HUES6 (cell line): ENCODE measurements at regions not wholly inside any gene's neighbourhood (a gene's known extent, or its start where the extent isn't known, plus 50 kb on each side); places are given as distances from the start of the nearest gene placed in this dataset.

Source experiments
- H3K27ac ChIP-seq: 2 replicates; pipeline ENCODE4 v1.7.0; 2013; ENCODE audit warnings: low read depth, mild to moderate bottlenecking, low read length, inconsistent platforms
- H3K27me3 ChIP-seq: 2 replicates; pipeline ENCODE4 v1.6.1; 2013; ENCODE audit warnings: low read length; ENCODE audit not compliant: control insufficient read depth, insufficient read depth
- H3K36me3 ChIP-seq: 2 replicates; pipeline ENCODE4 v1.6.1; 2013; ENCODE audit warnings: low read length; ENCODE audit not compliant: control insufficient read depth, insufficient read depth
- H3K4me1 ChIP-seq: 2 replicates; pipeline ENCODE4 v1.6.1; 2013; ENCODE audit warnings: low read length; ENCODE audit not compliant: control insufficient read depth, insufficient read depth
- H3K4me3 ChIP-seq: 2 replicates; pipeline ENCODE4 v1.5.1; 2013; ENCODE audit warnings: low read depth, low read length
- H3K9ac ChIP-seq: one replicate; pipeline ENCODE4 v1.6.1; 2013; ENCODE audit warnings: mild to moderate bottlenecking, low read length
- H3K9me3 ChIP-seq: 2 replicates; pipeline ENCODE4 v1.6.1; 2013; ENCODE audit warnings: low read depth, low read length; ENCODE audit not compliant: control insufficient read depth, insufficient read depth

DNA sequence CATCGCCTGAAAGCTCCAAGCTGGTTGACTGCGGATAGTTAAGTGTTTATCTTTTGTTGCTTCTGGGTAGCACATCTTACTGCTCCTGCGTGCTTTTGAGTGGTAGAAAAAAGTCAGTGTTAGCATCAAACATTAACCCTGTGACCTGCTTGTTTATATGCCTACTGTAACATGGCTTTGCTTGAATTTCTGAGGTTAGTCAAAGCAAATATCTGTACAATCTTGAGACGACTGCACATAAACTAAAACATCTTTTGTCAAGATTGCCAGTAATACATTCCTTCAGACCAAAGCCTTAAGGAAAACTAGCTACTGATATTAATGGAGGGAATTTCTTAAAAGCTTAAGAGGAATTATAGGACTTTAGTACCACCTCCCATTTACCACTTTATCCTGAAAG is 163.7 kb downstream of the BAMBI start:
- no peak overlapping the region for H3K9ac ChIP-seq
- no peaks in the 10 kb centered on the region for H3K27me3 ChIP-seq
- no peak overlapping the region for H3K4me3 ChIP-seq
- no peak overlapping the region for H3K27ac ChIP-seq
- H3K9me3 ChIP-seq, result peaks cover 16% of the 10 kb centered on the region
- H3K4me1 ChIP-seq, result no peaks in the 10 kb centered on the region
- H3K36me3 ChIP-seq, result no peaks in the 10 kb centered on the region

- Histone ChIP-seq H3K4me1 (no peaks in the 10 kb centered on the region), H3K27me3 (no peaks in the 10 kb centered on the region), H3K36me3 (no peaks in the 10 kb centered on the region), H3K9me3 (peaks cover 16% of the 10 kb centered on the region), H3K4me3 (no peak overlapping the region), H3K27ac (no peak overlapping the region), H3K9ac (no peak overlapping the region)
These were observed 164.3 kb downstream of the BAMBI start for GRCh38 chr10:28841625-28842024.

DNA sequence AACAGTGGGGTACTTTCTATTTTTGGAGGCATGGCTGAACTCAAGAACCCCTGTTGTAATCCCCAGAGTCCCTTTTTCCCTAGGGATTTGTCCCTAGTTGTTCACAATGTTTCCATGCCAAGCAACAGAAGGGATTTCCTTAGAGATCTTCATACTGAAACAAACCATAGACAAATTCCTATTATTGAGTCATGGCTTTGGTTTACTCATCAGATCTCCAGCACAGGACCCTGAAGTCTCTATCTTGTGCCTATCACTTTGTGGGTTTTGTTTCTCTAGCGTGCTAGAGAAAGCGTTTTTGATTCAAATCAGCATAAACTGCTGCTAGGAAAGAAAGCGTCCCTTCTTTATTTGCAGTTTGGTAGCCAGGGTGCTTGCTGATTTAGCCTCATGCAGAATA is 165.0 kb downstream of the BAMBI start:
- H3K4me1 ChIP-seq, result no peaks in the 10 kb centered on the region
- no peak overlapping the region for H3K9ac ChIP-seq
- H3K27ac ChIP-seq, result no peak overlapping the region
- no peaks in the 10 kb centered on the region for H3K27me3 ChIP-seq
- H3K36me3 ChIP-seq, result no peaks in the 10 kb centered on the region
- no peak overlapping the region for H3K4me3 ChIP-seq
- H3K9me3 ChIP-seq, result peaks cover 16% of the 10 kb centered on the region

DNA sequence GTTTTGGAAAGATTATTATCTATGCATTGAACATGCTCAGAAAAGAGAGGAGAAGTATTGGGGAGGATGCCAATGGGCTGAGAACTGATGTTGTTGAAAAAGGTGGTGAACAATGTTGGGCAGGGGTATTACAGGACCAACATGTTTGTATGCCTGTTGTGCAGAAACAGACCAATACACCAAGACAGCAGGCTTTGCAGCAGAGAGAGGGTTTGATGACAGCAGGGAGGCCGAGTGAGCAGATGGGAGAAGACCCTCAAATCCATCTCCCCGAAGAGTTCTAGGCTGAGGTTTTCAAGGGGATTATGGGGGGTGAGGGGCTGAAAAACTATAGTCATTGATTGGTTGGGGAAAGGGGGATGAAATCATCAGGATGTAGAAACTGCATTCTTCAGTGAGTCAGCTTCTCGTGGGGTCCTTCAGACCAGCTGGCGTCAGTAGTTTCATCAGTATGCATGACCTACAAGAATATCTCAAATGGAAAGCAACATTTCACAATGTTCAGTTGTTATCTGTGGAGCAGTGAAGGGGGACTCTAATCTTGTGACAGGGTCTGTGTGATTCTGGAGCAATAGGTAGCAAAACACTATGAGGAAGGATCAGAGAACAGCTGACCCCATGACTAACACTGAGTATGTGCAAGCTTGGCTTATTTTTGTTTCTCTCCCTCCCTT is 167.8 kb downstream of the BAMBI start:
- H3K9ac ChIP-seq, result no peak overlapping the region
- H3K36me3 ChIP-seq, result no peaks in the 10 kb centered on the region
- H3K9me3 ChIP-seq, result peaks cover 16% of the 10 kb centered on the region
- no peaks in the 10 kb centered on the region for H3K4me1 ChIP-seq
- H3K4me3 ChIP-seq, result no peak overlapping the region
- H3K27me3 ChIP-seq, result no peaks in the 10 kb centered on the region
- H3K27ac ChIP-seq, result no peak overlapping the region

GRCh38 chr10:28849309-28849708 is 172.0 kb downstream of the BAMBI start:
- H3K4me1 ChIP-seq, result peaks cover 3% of the 10 kb centered on the region; the same call in 1 of the 2 replicates
- H3K36me3 ChIP-seq, result no peaks in the 10 kb centered on the region
- H3K27me3 ChIP-seq, result no peaks in the 10 kb centered on the region
- no peak overlapping the region for H3K9ac ChIP-seq
- no peak overlapping the region for H3K27ac ChIP-seq
- peaks cover 13% of the 10 kb centered on the region for H3K9me3 ChIP-seq
- no peak overlapping the region for H3K4me3 ChIP-seq

- H3K4me3 ChIP-seq, result no peak overlapping the region
- H3K4me1 ChIP-seq, result peaks cover 3% of the 10 kb centered on the region; the same call in 1 of the 2 replicates
These were observed 172.5 kb downstream of the BAMBI start for GRCh38 chr10:28849821-28850220.

DNA sequence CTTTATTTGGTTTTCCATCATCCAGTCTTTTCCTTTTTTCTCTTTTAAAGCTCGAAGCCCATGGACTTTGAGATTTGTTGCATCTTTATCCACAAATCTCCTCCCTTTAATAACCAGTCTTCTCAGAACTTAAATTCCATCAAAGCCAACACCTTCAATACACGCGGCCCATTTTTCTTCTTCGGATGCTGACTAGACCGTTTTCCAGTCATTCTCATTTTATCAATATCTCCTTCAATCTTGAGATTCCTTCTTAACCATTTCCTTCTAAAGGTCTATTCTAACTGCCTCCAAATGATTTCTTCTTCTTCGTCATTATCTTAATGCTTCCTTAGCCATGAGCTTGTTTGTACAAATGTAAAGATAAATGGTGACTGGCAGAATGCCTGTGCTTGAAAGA is 173.5 kb downstream of the BAMBI start:
- Histone ChIP-seq H3K4me1 (peaks cover 3% of the 10 kb centered on the region; the same call in 1 of the 2 replicates), H3K27ac (no peak overlapping the region), H3K36me3 (no peaks in the 10 kb centered on the region), H3K9ac (no peak overlapping the region), H3K9me3 (no peaks in the 10 kb centered on the region), H3K4me3 (no peak overlapping the region), H3K27me3 (no peaks in the 10 kb centered on the region)

More at GRCh38 chr10:28849821-28850220, 172.5 kb downstream of the BAMBI start:
- H3K27me3 ChIP-seq, result no peaks in the 10 kb centered on the region
- H3K9ac ChIP-seq, result no peak overlapping the region
- no peaks in the 10 kb centered on the region for H3K36me3 ChIP-seq
- H3K9me3 ChIP-seq, result peaks cover 8% of the 10 kb centered on the region
- no peak overlapping the region for H3K27ac ChIP-seq

DNA sequence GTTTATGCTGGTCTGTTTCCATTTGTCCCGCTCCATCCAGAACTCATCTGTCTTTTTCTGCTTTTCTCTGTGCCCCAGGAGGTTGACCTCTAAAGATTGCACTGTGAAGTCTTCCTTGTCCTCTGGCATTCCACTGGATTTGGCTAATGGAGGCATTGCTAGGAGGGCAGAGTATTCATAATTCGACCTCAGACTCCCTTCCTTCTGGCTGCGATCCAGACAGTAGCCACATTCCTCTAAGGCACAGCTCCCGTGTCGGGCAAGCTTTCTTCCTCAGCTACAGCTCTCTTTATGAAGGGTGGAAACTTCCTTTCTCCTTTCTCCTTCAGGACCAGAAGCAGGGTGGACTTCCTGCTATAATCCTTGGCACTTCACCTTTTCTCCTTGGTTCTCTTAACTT is 175.9 kb downstream of the BAMBI start:
- Histone ChIP-seq H3K9ac (no peak overlapping the region), H3K36me3 (no peaks in the 10 kb centered on the region), H3K9me3 (peaks cover 9% of the 10 kb centered on the region), H3K27ac (no peak overlapping the region), H3K4me3 (no peak overlapping the region), H3K27me3 (no peaks in the 10 kb centered on the region), H3K4me1 (peaks cover 3% of the 10 kb centered on the region; the same call in 1 of the 2 replicates)

- Histone ChIP-seq H3K9ac (no peak overlapping the region), H3K36me3 (no peaks in the 10 kb centered on the region), H3K4me1 (peaks cover 3% of the 10 kb centered on the region; the same call in 1 of the 2 replicates), H3K27me3 (no peaks in the 10 kb centered on the region), H3K9me3 (peaks cover 9% of the 10 kb centered on the region), H3K4me3 (no peak overlapping the region), H3K27ac (no peak overlapping the region)
These were observed 179.8 kb downstream of the BAMBI start for GRCh38 chr10:28857164-28857563.

DNA sequence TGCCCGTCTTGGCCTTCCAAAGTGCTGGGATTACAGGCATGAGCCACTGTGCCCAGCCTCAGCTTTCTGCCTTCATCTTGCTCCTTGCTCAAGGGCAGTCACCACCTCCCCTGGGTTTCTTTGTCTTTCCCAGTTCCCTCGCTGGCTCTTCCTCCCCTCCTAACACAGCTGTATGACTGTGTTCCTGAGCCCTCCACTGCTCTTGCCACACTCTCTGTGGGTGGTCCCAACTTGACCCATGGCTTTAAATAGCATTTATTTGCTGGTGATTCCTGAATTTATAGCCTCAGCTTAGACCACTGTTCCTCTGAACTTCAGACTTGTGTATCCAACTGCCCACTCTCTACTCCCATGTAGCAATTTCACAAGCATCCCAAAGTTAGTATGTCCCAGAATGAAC is 181.3 kb downstream of the BAMBI start:
- no peaks in the 10 kb centered on the region for H3K36me3 ChIP-seq
- H3K4me3 ChIP-seq, result no peak overlapping the region
- no peaks in the 10 kb centered on the region for H3K4me1 ChIP-seq
- H3K27ac ChIP-seq, result no peak overlapping the region
- peaks cover 9% of the 10 kb centered on the region for H3K9me3 ChIP-seq
- no peaks in the 10 kb centered on the region for H3K27me3 ChIP-seq
- no peak overlapping the region for H3K9ac ChIP-seq

- H3K27me3 ChIP-seq, result no peaks in the 10 kb centered on the region
- no peak overlapping the region for H3K9ac ChIP-seq
- no peaks in the 10 kb centered on the region for H3K36me3 ChIP-seq
- H3K4me3 ChIP-seq, result no peak overlapping the region
- H3K4me1 ChIP-seq, result no peaks in the 10 kb centered on the region
- no peak overlapping the region for H3K27ac ChIP-seq
- peaks cover 9% of the 10 kb centered on the region for H3K9me3 ChIP-seq
These were observed 182.5 kb downstream of the BAMBI start for GRCh38 chr10:28859791-28860190.
